ENCODE measurements at regions not wholly inside any gene's neighbourhood (a gene's known extent, or its start where the extent isn't known, plus 50 kb on each side); places are given as distances from the start of the nearest gene placed in this dataset.

DNA sequence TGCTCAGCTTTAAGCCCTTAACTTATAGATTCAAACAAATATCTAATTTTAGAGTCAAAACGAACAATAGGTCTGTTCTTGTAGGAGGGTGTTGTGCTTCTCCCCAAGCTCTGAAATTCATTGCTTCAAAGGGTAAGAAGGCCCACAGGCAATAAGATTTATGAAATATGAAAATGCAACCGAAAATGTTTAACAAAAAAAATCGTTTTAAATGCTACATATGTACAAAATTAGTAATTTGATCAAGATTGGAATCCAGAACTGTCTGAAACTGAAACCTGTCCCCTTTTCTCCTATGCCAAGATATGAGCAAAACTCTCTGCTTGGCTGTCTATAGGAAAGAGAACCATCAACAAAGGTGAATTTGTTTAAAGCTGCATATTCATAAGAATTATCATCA, 534.3 kb downstream of the PLPP3 start:
- ATAC-seq (no peak), DNase-seq (ENCODE audit: low spot score) (no peak)
- TF ChIP-seq GTF2I (CRISPR knock-in tag; conservative IDR thresholded peaks at IDR 0.05), result no peak
- TF ChIP-seq MLX (CRISPR knock-in tag; IDR thresholded peaks at IDR 0.05), result no peak
- no peak for TF ChIP-seq SMAD4 (CRISPR knock-in tag; IDR thresholded peaks at IDR 0.05)
- TF ChIP-seq NFE2L1 (CRISPR knock-in tag; IDR thresholded peaks at IDR 0.05), result no peak
- TF ChIP-seq GABPB1 (CRISPR knock-in tag; IDR thresholded peaks at IDR 0.05), result no peak
- TF ChIP-seq FOXK1 (CRISPR knock-in tag; IDR thresholded peaks at IDR 0.05), result no peak
- no peak for TF ChIP-seq ZNF317 (CRISPR knock-in tag; IDR thresholded peaks at IDR 0.05; ENCODE audit: borderline replicate concordance, low read depth)
- no peak for TF ChIP-seq FOXJ3 (CRISPR knock-in tag; IDR thresholded peaks at IDR 0.05; ENCODE audit: borderline replicate concordance)
- TF ChIP-seq, protein P1, sequence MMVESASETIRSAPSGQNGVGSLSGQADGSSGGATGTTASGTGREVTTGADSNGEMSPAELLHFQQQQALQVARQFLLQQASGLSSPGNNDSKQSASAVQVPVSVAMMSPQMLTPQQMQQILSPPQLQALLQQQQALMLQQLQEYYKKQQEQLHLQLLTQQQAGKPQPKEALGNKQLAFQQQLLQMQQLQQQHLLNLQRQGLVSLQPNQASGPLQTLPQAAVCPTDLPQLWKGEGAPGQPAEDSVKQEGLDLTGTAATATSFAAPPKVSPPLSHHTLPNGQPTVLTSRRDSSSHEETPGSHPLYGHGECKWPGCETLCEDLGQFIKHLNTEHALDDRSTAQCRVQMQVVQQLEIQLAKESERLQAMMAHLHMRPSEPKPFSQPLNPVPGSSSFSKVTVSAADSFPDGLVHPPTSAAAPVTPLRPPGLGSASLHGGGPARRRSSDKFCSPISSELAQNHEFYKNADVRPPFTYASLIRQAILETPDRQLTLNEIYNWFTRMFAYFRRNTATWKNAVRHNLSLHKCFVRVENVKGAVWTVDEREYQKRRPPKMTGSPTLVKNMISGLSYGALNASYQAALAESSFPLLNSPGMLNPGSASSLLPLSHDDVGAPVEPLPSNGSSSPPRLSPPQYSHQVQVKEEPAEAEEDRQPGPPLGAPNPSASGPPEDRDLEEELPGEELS (CRISPR knock-in tag; IDR thresholded peaks at IDR 0.05), result no peak
- Mint-ChIP-seq H3K27ac (no peak overlapping the region), H3K36me3 (no peaks in the 10 kb centered on the region), H3K4me3 (no peak overlapping the region), H3K9me3 (peaks cover 13% of the 10 kb centered on the region), H3K4me1 (no peaks in the 10 kb centered on the region), H3K27me3 (ENCODE audit: low read depth) (no peaks in the 10 kb centered on the region; the same call in 1 of the 2 replicates)
- ChIA-PET CTCF (no interaction called here), POLR2A (no interaction called here)

GRCh38 chr1:56036479-56036878, 542.9 kb downstream of the PLPP3 start:
- peaks cover 13% of the 10 kb centered on the region for H3K9me3 Mint-ChIP-seq
- no peaks in the 10 kb centered on the region for H3K36me3 Mint-ChIP-seq
- no peak for TF ChIP-seq NFE2L1 (CRISPR knock-in tag; IDR thresholded peaks at IDR 0.05)
- TF ChIP-seq EMX1 (CRISPR knock-in tag; IDR thresholded peaks at IDR 0.05), result no peak
- TF ChIP-seq CREB1 (CRISPR knock-in tag; IDR thresholded peaks at IDR 0.05), result no peak
- no peak for TF ChIP-seq ELF4 (CRISPR knock-in tag; IDR thresholded peaks at IDR 0.05; ENCODE audit: low read depth)
- TF ChIP-seq, protein P2, sequence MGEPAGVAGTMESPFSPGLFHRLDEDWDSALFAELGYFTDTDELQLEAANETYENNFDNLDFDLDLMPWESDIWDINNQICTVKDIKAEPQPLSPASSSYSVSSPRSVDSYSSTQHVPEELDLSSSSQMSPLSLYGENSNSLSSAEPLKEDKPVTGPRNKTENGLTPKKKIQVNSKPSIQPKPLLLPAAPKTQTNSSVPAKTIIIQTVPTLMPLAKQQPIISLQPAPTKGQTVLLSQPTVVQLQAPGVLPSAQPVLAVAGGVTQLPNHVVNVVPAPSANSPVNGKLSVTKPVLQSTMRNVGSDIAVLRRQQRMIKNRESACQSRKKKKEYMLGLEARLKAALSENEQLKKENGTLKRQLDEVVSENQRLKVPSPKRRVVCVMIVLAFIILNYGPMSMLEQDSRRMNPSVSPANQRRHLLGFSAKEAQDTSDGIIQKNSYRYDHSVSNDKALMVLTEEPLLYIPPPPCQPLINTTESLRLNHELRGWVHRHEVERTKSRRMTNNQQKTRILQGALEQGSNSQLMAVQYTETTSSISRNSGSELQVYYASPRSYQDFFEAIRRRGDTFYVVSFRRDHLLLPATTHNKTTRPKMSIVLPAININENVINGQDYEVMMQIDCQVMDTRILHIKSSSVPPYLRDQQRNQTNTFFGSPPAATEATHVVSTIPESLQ (CRISPR knock-in tag; IDR thresholded peaks at IDR 0.05), result no peak
- ChIA-PET POLR2A (no interaction called here), CTCF (no interaction called here)
- no peak overlapping the region for H3K4me3 Mint-ChIP-seq
- DNase-seq (ENCODE audit: low spot score), result no peak
- H3K27me3 Mint-ChIP-seq (ENCODE audit: low read depth), result no peaks in the 10 kb centered on the region
- ATAC-seq, result no peak
- no peak overlapping the region for H3K27ac Mint-ChIP-seq
- H3K4me1 Mint-ChIP-seq, result no peaks in the 10 kb centered on the region

GRCh38 chr1:56034847-56035481, 544.4 kb downstream of the PLPP3 start:
- peaks cover 13% of the 10 kb centered on the region for H3K9me3 Mint-ChIP-seq
- POLR2A ChIA-PET, result no interaction called here
- DNase-seq (ENCODE audit: low spot score) (no peak), ATAC-seq (no peak)
- CTCF ChIA-PET, result no interaction called here
- H3K27ac Mint-ChIP-seq, result no peak overlapping the region
- no peaks in the 10 kb centered on the region for H3K4me1 Mint-ChIP-seq
- no peaks in the 10 kb centered on the region for H3K27me3 Mint-ChIP-seq (ENCODE audit: low read depth)
- H3K36me3 Mint-ChIP-seq, result no peaks in the 10 kb centered on the region
- H3K4me3 Mint-ChIP-seq, result no peak overlapping the region
- TF ChIP-seq STAT6 (CRISPR knock-in tag; conservative IDR thresholded peaks at IDR 0.05; ENCODE audit: low read depth), result no peak
- TF ChIP-seq, protein P3, sequence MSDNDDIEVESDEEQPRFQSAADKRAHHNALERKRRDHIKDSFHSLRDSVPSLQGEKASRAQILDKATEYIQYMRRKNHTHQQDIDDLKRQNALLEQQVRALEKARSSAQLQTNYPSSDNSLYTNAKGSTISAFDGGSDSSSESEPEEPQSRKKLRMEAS (CRISPR knock-in tag; IDR thresholded peaks at IDR 0.05), result no peak
- no peak for TF ChIP-seq ZNF138 (CRISPR knock-in tag; conservative IDR thresholded peaks at IDR 0.05)
- TF ChIP-seq NR1H2 (CRISPR knock-in tag; IDR thresholded peaks at IDR 0.05), result no peak
- no peak for TF ChIP-seq ATF1 (CRISPR knock-in tag; IDR thresholded peaks at IDR 0.05)
- TF ChIP-seq KAT7 (CRISPR knock-in tag; IDR thresholded peaks at IDR 0.05; ENCODE audit: borderline replicate concordance), result no peak
- TF ChIP-seq, protein P4, sequence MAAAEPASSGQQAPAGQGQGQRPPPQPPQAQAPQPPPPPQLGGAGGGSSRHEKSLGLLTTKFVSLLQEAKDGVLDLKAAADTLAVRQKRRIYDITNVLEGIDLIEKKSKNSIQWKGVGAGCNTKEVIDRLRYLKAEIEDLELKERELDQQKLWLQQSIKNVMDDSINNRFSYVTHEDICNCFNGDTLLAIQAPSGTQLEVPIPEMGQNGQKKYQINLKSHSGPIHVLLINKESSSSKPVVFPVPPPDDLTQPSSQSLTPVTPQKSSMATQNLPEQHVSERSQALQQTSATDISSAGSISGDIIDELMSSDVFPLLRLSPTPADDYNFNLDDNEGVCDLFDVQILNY (CRISPR knock-in tag; IDR thresholded peaks at IDR 0.05), result no peak
- TF ChIP-seq TCF7 (CRISPR knock-in tag; IDR thresholded peaks at IDR 0.05; ENCODE audit: low read depth), result no peak
- no peak for TF ChIP-seq ESRRA (CRISPR knock-in tag; IDR thresholded peaks at IDR 0.05; ENCODE audit: borderline replicate concordance)
- TF ChIP-seq, protein P5, sequence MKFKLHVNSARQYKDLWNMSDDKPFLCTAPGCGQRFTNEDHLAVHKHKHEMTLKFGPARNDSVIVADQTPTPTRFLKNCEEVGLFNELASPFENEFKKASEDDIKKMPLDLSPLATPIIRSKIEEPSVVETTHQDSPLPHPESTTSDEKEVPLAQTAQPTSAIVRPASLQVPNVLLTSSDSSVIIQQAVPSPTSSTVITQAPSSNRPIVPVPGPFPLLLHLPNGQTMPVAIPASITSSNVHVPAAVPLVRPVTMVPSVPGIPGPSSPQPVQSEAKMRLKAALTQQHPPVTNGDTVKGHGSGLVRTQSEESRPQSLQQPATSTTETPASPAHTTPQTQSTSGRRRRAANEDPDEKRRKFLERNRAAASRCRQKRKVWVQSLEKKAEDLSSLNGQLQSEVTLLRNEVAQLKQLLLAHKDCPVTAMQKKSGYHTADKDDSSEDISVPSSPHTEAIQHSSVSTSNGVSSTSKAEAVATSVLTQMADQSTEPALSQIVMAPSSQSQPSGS (CRISPR knock-in tag; IDR thresholded peaks at IDR 0.05; ENCODE audit: borderline replicate concordance, low read depth), result no peak
